GM23248 (cell line): ENCODE measurements at regions not wholly inside any gene's neighbourhood (a gene's known extent, or its start where the extent isn't known, plus 50 kb on each side); places are given as distances from the start of the nearest gene placed in this dataset.

ENCODE experiments used
- EZH2 ChIP-seq: fragments of 200-600 bp; sonication (generic); IDR thresholded peaks from 2 replicates; pipeline ENCODE4 v1.6.1; 2018; ENCODE audit warnings: antibody characterized with exemption, mild to moderate bottlenecking; ENCODE audit not compliant: insufficient read depth, poor library complexity, severe bottlenecking
- EZH2phosphoT487 ChIP-seq: fragments of 200-600 bp; sonication (generic); IDR thresholded peaks from 2 replicates; pipeline ENCODE4 v1.6.1; 2018; ENCODE audit warnings: antibody characterized with exemption, moderate library complexity, mild to moderate bottlenecking, low read depth; ENCODE audit not compliant: insufficient read depth

- TF ChIP-seq EZH2phosphoT487 (no peak), EZH2 (no peak)
These were observed 256.2 kb upstream of the TBL1XR1 start for GRCh38 chr3:177453451-177453844.
